ENCODE measurements at regions not wholly inside any gene's neighbourhood (a gene's known extent, or its start where the extent isn't known, plus 50 kb on each side); places are given as distances from the start of the nearest gene placed in this dataset.

DNA sequence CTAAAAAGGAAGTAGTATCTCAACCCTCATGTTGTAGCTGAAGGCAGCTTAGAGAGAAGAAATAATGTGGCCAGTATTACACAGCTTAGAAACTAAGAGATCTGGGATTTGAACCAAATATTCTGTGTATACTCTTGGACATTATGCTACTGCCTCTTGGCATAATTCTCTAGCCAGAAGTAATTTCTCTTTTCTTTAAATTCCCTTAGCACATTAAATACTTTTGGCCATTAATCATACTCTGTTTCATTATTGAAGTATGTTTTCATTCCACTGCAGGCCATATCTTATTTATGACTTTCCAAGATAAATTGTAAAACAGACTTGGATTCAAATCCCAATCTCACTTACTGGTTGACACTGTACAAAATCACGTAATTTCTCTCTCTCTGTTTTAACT is 181.3 kb upstream of the SPAG17 start:
- Histone ChIP-seq H3K9ac (ENCODE audit: low read depth, low read length) (no peak overlapping the region), H3K4me2 (ENCODE audit: insufficient read depth, low read length) (no peak overlapping the region), H3K9me3 (ENCODE audit: insufficient read depth, low read length, severe bottlenecking) (no peaks in the 10 kb centered on the region), H3K36me3 (ENCODE audit: insufficient read depth, low read length) (no peaks in the 10 kb centered on the region), H3K27me3 (ENCODE audit: insufficient read depth, low read length, poor library complexity) (no peaks in the 10 kb centered on the region), H3K27ac (ENCODE audit: low read length) (no peak overlapping the region), H3K4me1 (ENCODE audit: insufficient read depth, low read length) (no peaks in the 10 kb centered on the region), H4K20me1 (ENCODE audit: insufficient read depth, low read length) (no peaks in the 10 kb centered on the region), H3K4me3 (ENCODE audit: low read depth in 1 of 2, low read length in 2 of 2) (no peak overlapping the region), H2AFZ (ENCODE audit: low read depth, low read length) (no peak overlapping the region), H3K79me2 (ENCODE audit: insufficient read depth, low read length) (no peaks in the 10 kb centered on the region)
- TF ChIP-seq EZH2 (IDR thresholded peaks at IDR 0.05; ENCODE audit: borderline replicate concordance, low read depth, low read length, severe bottlenecking), result no peak
- no peak for TF ChIP-seq CTCF (IDR thresholded peaks at IDR 0.05; ENCODE audit: borderline replicate concordance, extremely low read depth, low read length, poor library complexity, severe bottlenecking)
- DNase-seq (no peak), ATAC-seq (ENCODE audit: insufficient read depth, low read depth) (no peak)

- Histone ChIP-seq H3K4me3 (ENCODE audit: low read depth in 1 of 2, low read length in 2 of 2) (no peak overlapping the region), H4K20me1 (ENCODE audit: insufficient read depth, low read length) (no peaks in the 10 kb centered on the region), H3K4me2 (ENCODE audit: insufficient read depth, low read length) (no peak overlapping the region), H3K27ac (ENCODE audit: low read length) (no peak overlapping the region), H3K36me3 (ENCODE audit: insufficient read depth, low read length) (no peaks in the 10 kb centered on the region), H3K4me1 (ENCODE audit: insufficient read depth, low read length) (no peaks in the 10 kb centered on the region), H3K27me3 (ENCODE audit: insufficient read depth, low read length, poor library complexity) (no peaks in the 10 kb centered on the region), H3K9me3 (ENCODE audit: insufficient read depth, low read length, severe bottlenecking) (no peaks in the 10 kb centered on the region), H3K9ac (ENCODE audit: low read depth, low read length) (no peak overlapping the region), H3K79me2 (ENCODE audit: insufficient read depth, low read length) (no peaks in the 10 kb centered on the region), H2AFZ (ENCODE audit: low read depth, low read length) (no peak overlapping the region)
- TF ChIP-seq EZH2 (IDR thresholded peaks at IDR 0.05; ENCODE audit: borderline replicate concordance, low read depth, low read length, severe bottlenecking) (no peak), CTCF (IDR thresholded peaks at IDR 0.05; ENCODE audit: borderline replicate concordance, extremely low read depth, low read length, poor library complexity, severe bottlenecking) (no peak)
- ATAC-seq (ENCODE audit: insufficient read depth, low read depth) (no peak), DNase-seq (no peak)
These were observed 179.9 kb upstream of the SPAG17 start for GRCh38 chr1:118364882-118365281.

- no peak overlapping the region for H2AFZ ChIP-seq (ENCODE audit: low read depth, low read length)
- no peak for TF ChIP-seq EZH2 (IDR thresholded peaks at IDR 0.05; ENCODE audit: borderline replicate concordance, low read depth, low read length, severe bottlenecking)
These were observed 178.4 kb upstream of the SPAG17 start for GRCh38 chr1:118363396-118363795.

GRCh38 chr1:118360817-118361216 is 175.8 kb upstream of the SPAG17 start:
- no peaks in the 10 kb centered on the region for H3K36me3 ChIP-seq (ENCODE audit: insufficient read depth, low read length)
- no peak overlapping the region for H2AFZ ChIP-seq (ENCODE audit: low read depth, low read length)
- H3K4me2 ChIP-seq (ENCODE audit: insufficient read depth, low read length), result no peak overlapping the region
- no peak for TF ChIP-seq EZH2 (IDR thresholded peaks at IDR 0.05; ENCODE audit: borderline replicate concordance, low read depth, low read length, severe bottlenecking)
- TF ChIP-seq CTCF (IDR thresholded peaks at IDR 0.05; ENCODE audit: borderline replicate concordance, extremely low read depth, low read length, poor library complexity, severe bottlenecking), result no peak
- no peaks in the 10 kb centered on the region for H3K4me1 ChIP-seq (ENCODE audit: insufficient read depth, low read length)
- H3K4me3 ChIP-seq (ENCODE audit: low read depth in 1 of 2, low read length in 2 of 2), result no peak overlapping the region
- DNase-seq (no peak), ATAC-seq (ENCODE audit: insufficient read depth, low read depth) (no peak)
- H3K27ac ChIP-seq (ENCODE audit: low read length), result no peak overlapping the region
- H4K20me1 ChIP-seq (ENCODE audit: insufficient read depth, low read length), result no peaks in the 10 kb centered on the region
- no peak overlapping the region for H3K9ac ChIP-seq (ENCODE audit: low read depth, low read length)
- no peaks in the 10 kb centered on the region for H3K79me2 ChIP-seq (ENCODE audit: insufficient read depth, low read length)
- no peaks in the 10 kb centered on the region for H3K9me3 ChIP-seq (ENCODE audit: insufficient read depth, low read length, severe bottlenecking)
- no peaks in the 10 kb centered on the region for H3K27me3 ChIP-seq (ENCODE audit: insufficient read depth, low read length, poor library complexity)

More at GRCh38 chr1:118363396-118363795, 178.4 kb upstream of the SPAG17 start:
- Histone ChIP-seq H3K9me3 (ENCODE audit: insufficient read depth, low read length, severe bottlenecking) (no peaks in the 10 kb centered on the region), H3K4me1 (ENCODE audit: insufficient read depth, low read length) (no peaks in the 10 kb centered on the region), H3K36me3 (ENCODE audit: insufficient read depth, low read length) (no peaks in the 10 kb centered on the region), H3K27me3 (ENCODE audit: insufficient read depth, low read length, poor library complexity) (no peaks in the 10 kb centered on the region), H3K4me3 (ENCODE audit: low read depth in 1 of 2, low read length in 2 of 2) (no peak overlapping the region), H3K79me2 (ENCODE audit: insufficient read depth, low read length) (no peaks in the 10 kb centered on the region), H3K27ac (ENCODE audit: low read length) (no peak overlapping the region), H3K9ac (ENCODE audit: low read depth, low read length) (no peak overlapping the region), H3K4me2 (ENCODE audit: insufficient read depth, low read length) (no peak overlapping the region), H4K20me1 (ENCODE audit: insufficient read depth, low read length) (no peaks in the 10 kb centered on the region)
- no peak for DNase-seq
- ATAC-seq (ENCODE audit: insufficient read depth, low read depth), result no peak

Measured in DND-41 (cell line).